AG09319 (cell line): ENCODE measurements at regions not wholly inside any gene's neighbourhood (a gene's known extent, or its start where the extent isn't known, plus 50 kb on each side); places are given as distances from the start of the nearest gene placed in this dataset.

Experiments used
- DNase-seq: peaks from one replicate; pipeline ENCODE4 v3.0.0-alpha.2; 2010; ENCODE audit warnings: low read depth; ENCODE audit errors: extremely low read depth
- TF ChIP-seq, protein P1 (sequence below): IDR thresholded peaks from 2 replicates; pipeline ENCODE4 v1.5.1; 2011; ENCODE audit warnings: low read depth, mild to moderate bottlenecking, inconsistent platforms, low read length, moderate library complexity

DNA sequence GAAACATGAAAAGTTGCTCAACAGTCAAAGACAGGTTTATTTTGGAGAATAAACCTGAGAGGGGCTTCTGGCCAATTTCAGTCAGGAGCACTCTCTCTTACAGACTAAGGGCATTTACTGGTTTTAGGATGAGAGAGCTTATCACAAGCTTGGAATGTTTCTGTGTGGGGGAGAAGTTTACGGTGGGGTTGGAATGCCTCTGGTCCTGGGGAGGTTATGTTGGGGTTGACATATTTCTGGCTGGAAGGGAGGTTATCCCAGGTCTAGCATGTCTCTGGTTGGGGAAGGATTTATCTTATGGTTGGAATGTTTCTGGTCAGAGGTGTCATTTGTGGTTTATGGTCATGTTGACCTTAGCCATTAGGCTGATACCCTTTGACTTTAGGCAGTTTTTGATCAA lies 1867.3 kb downstream of the EFNA5 start:
- TF ChIP-seq, protein P1, sequence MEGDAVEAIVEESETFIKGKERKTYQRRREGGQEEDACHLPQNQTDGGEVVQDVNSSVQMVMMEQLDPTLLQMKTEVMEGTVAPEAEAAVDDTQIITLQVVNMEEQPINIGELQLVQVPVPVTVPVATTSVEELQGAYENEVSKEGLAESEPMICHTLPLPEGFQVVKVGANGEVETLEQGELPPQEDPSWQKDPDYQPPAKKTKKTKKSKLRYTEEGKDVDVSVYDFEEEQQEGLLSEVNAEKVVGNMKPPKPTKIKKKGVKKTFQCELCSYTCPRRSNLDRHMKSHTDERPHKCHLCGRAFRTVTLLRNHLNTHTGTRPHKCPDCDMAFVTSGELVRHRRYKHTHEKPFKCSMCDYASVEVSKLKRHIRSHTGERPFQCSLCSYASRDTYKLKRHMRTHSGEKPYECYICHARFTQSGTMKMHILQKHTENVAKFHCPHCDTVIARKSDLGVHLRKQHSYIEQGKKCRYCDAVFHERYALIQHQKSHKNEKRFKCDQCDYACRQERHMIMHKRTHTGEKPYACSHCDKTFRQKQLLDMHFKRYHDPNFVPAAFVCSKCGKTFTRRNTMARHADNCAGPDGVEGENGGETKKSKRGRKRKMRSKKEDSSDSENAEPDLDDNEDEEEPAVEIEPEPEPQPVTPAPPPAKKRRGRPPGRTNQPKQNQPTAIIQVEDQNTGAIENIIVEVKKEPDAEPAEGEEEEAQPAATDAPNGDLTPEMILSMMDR, result no peak

DNA sequence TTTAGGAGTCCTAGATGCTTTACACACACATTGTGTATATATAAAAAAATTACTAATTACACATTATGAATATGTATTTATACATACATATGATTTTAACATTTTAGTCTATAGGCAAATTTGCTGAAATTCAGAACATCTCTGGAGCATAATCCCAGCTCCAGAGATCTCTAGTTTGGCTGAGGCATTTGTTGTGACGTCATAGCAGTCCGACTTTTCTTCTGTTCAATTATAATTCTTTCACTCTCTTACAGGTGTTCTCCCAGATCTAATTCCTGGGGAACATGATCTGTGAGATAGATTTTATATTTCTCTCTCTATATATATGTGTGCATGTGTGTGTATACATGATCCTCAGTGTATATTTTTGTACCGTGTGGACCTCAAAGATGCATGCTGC lies 1876.2 kb downstream of the EFNA5 start:
- DNase-seq, result no peak
- TF ChIP-seq, protein P1, result no peak

More for the DNA sequence above, 1867.3 kb downstream of the EFNA5 start:
- DNase-seq, result no peak

DNA sequence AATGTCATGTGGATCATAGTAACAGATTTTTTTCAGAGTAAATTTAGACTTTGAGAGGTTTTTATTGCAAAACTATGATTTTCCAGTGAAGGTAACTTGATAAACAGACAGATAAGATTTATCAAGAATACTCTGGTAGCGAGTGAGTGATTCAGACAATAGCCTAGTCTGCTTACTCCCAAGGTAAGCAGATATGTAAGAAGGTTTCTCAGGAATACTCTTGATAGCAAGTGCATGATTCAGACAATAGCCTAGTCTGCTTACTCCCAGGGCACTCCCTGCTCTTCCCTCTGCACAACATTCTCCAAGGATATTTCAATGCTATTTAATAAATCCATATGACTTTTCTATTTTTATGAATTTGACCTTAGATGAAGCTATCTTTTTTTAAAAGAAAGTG lies 1881.5 kb downstream of the EFNA5 start:
- DNase-seq, result no peak
- TF ChIP-seq, protein P1, result no peak

DNA sequence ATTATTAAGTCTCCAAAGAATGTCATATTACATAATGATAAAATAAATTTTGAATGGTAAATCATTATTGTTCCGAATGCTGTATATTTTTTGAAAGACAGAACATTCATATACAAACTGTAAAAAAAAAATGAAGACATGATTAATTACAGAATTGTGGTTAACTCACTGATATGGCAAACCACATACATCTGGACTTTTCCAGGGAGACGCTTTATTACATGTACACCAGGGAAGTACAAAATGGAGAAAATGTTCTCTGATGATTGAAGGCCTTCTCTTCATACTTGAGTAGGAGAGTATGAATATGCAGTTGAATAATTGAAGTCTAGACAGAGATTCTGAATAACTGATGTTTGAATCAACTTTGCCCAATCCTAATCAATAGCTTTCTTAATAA lies 1886.9 kb downstream of the EFNA5 start:
- TF ChIP-seq, protein P1, result no peak
- no peak for DNase-seq

DNA sequence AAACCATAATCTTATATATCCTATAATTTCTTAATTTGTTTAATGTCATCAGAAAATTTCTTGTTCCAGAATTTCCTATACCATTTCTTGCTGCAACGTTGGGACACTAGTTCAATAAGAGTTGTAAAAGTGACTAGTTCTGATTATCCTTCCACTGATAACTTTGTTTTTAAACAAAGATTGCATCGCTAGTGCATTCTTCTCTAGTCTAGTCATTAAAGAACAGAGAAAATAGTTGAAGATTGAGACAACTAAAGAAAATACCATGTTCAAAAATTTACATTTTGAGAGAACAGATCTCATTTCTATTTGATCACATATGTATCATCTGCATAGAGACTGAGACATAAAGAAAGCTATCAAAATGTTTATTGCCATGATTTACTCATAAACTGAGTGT lies 1888.2 kb downstream of the EFNA5 start:
- TF ChIP-seq, protein P1, result no peak
- no peak for DNase-seq

DNA sequence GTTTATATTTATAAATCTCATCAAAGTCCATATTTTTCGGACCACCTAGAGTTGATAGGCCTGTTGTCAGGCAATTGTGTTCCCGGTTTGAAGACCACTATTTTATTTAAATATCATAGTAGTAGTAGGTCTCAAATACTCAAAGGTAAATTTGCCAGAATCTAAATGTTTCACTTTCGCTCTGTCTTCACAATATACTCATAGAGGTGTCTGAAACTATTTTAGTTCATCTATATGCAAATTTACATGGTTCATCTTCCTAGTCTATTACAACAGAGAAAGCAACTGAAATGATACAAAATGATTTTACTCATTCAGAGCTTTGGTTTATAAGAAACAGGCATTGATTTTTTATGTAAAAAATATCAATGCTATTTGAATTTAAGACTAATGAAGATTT lies 1897.5 kb downstream of the EFNA5 start:
- TF ChIP-seq, protein P1, result no peak

DNA sequence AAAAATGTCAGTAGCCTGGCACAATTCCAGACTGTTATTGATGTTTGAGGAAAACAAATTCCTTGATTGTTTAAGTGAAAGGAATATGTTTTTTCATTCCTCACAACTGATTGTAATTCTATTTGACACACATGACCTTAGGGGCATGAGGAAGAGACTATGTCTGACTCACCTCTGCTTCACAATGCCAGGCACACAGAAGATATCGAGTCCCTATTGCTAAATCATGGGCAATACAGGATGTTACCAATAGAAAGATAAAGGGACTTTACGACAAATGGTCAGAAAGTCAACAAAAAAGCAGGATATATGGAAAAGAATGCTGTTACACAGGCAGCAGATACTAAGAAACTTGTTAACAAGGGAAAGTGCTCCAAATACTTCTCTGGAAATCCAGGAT lies 1903.5 kb downstream of the EFNA5 start:
- no peak for DNase-seq
- TF ChIP-seq, protein P1, result no peak

More for the DNA sequence above, 1897.5 kb downstream of the EFNA5 start:
- DNase-seq, result no peak
